Tibial artery (tissue), 4 donors: ENCODE measurements at regions not wholly inside any gene's neighbourhood (a gene's known extent, or its start where the extent isn't known, plus 50 kb on each side); places are given as distances from the start of the nearest gene placed in this dataset.
"Not testable (repeated sequence)": the region's sequence is repeated elsewhere in the genome, so short reads cannot be mapped to it uniquely, and the experiment has no call there.

Experiments used
- DNase-seq, 2 donors: peaks; one replicate each; pipeline ENCODE4 v3.0.0-alpha.2; 2019
- H3K27ac ChIP-seq, 2 donors: fragments of 200-600 bp; sonication (generic) in 1 of 2; 1 replicate in 1 of 2; 2 replicates in 1 of 2; pipeline ENCODE4 v1.5.1; 2018 to 2019; ENCODE audit warnings: mild to moderate bottlenecking in 1 of 2
- H3K27me3 ChIP-seq, 2 donors: fragments of 200-600 bp; sonication (generic) in 1 of 2; one replicate each; pipeline versions ENCODE4 v1.5.1 to v1.6.0; 2016 to 2019
- H3K36me3 ChIP-seq, 3 donors: fragments of 200-600 bp; sonication (generic) in 2 of 3; one replicate each; pipeline ENCODE4 v1.5.1; 2016 to 2019; ENCODE audit warnings: mild to moderate bottlenecking in 2 of 3
- H3K4me1 ChIP-seq, 4 donors: fragments of 200-600 bp; sonication (generic) in 2 of 4; 1 replicate in 3 of 4; 2 replicates in 1 of 4; pipeline ENCODE4 v1.5.1; 2016 to 2019
- H3K4me3 ChIP-seq, 2 donors: fragments of 200-600 bp; sonication (generic) in 1 of 2; 1 replicate in 1 of 2; 2 replicates in 1 of 2; pipeline ENCODE4 v1.5.1; 2018 to 2019; ENCODE audit warnings: mild to moderate bottlenecking in 2 of 2
- H3K9me3 ChIP-seq, 3 donors: fragments of 200-600 bp; sonication (generic) in 1 of 3; one replicate each; pipeline ENCODE4 v1.5.1; 2016 to 2019
- CTCF ChIP-seq, 2 experiments: fragments of 200-600 bp in 1 of 2; fragments of 450-650 bp in 1 of 2; IDR thresholded peaks; one replicate each; pipeline ENCODE4 v1.5.1; 2017 to 2019; ENCODE audit warnings: antibody characterized with exemption in 2 of 2, mild to moderate bottlenecking in 1 of 2, moderate library complexity in 1 of 2
- intact Hi-C: fragments of 100-400 bp; cut with DNase I; formaldehyde crosslinking; loops from one replicate; pipeline ENCODE4 v1.15.0; 2023; ENCODE audit warnings: low total_unique reads

GRCh38 chr2:117336496-117336895 is 478.0 kb upstream of the DDX18 start:
- intact Hi-C loops, result no loop called here
- H3K27ac ChIP-seq, result no peak overlapping the region
- no peak for DNase-seq
- H3K27me3 ChIP-seq, result no peaks in the 10 kb centered on the region
- TF ChIP-seq CTCF (IDR thresholded peaks at IDR 0.05), result no peak
- H3K4me3 ChIP-seq, result no peak overlapping the region
- H3K9me3 ChIP-seq, result no peaks in the 10 kb centered on the region
- H3K4me1 ChIP-seq, result no peaks in the 10 kb centered on the region
- H3K36me3 ChIP-seq, result no peaks in the 10 kb centered on the region

GRCh38 chr2:117337981-117338380 is 476.5 kb upstream of the DDX18 start:
- H3K27me3 ChIP-seq, intact Hi-C loops, H3K27ac ChIP-seq, H3K4me3 ChIP-seq, H3K9me3 ChIP-seq, DNase-seq, H3K36me3 ChIP-seq, H3K4me1 ChIP-seq: not testable (repeated sequence)

- intact Hi-C loops, result no loop called here
- no peak for DNase-seq
- TF ChIP-seq CTCF (IDR thresholded peaks at IDR 0.05), result no peak
- Histone ChIP-seq H3K27ac (no peak overlapping the region), H3K4me1 (no peaks in the 10 kb centered on the region), H3K4me3 (no peak overlapping the region), H3K9me3 (no peaks in the 10 kb centered on the region), H3K27me3 (no peaks in the 10 kb centered on the region), H3K36me3 (no peaks in the 10 kb centered on the region)
These were observed 474.5 kb upstream of the DDX18 start for GRCh38 chr2:117339980-117340379.

GRCh38 chr2:117341690-117342089 is 472.8 kb upstream of the DDX18 start:
- H3K27me3 ChIP-seq, result no peaks in the 10 kb centered on the region
- H3K4me3 ChIP-seq, result no peak overlapping the region
- no peaks in the 10 kb centered on the region for H3K9me3 ChIP-seq
- DNase-seq, result no peak
- H3K36me3 ChIP-seq, result no peaks in the 10 kb centered on the region
- no peaks in the 10 kb centered on the region for H3K4me1 ChIP-seq
- intact Hi-C loops, result no loop called here
- no peak overlapping the region for H3K27ac ChIP-seq
- no peak for TF ChIP-seq CTCF (IDR thresholded peaks at IDR 0.05)

GRCh38 chr2:117342415-117342814 is 472.1 kb upstream of the DDX18 start:
- Histone ChIP-seq H3K27me3 (no peaks in the 10 kb centered on the region), H3K27ac (no peak overlapping the region), H3K4me3 (no peak overlapping the region), H3K9me3 (no peaks in the 10 kb centered on the region), H3K36me3 (no peaks in the 10 kb centered on the region), H3K4me1 (no peaks in the 10 kb centered on the region)
- no peak for TF ChIP-seq CTCF (IDR thresholded peaks at IDR 0.05)
- intact Hi-C loops, result no loop called here
- DNase-seq, result no peak

GRCh38 chr2:117349687-117350086 is 464.8 kb upstream of the DDX18 start:
- H3K27ac ChIP-seq, result no peak overlapping the region
- no peaks in the 10 kb centered on the region for H3K27me3 ChIP-seq
- no peaks in the 10 kb centered on the region for H3K9me3 ChIP-seq
- no peak for TF ChIP-seq CTCF (IDR thresholded peaks at IDR 0.05)
- intact Hi-C loops, result no loop called here
- no peak overlapping the region for H3K4me3 ChIP-seq
- no peaks in the 10 kb centered on the region for H3K4me1 ChIP-seq
- H3K36me3 ChIP-seq, result no peaks in the 10 kb centered on the region
- DNase-seq, result no peak
